GM12865 (cell line): ENCODE measurements at regions not wholly inside any gene's neighbourhood (a gene's known extent, or its start where the extent isn't known, plus 50 kb on each side); places are given as distances from the start of the nearest gene placed in this dataset.

Experiments used
- DNase-seq: peaks from one replicate; pipeline ENCODE4 v3.0.0; 2010; ENCODE audit warnings: low read depth
- H3K4me3 ChIP-seq: 2 replicates; pipeline ENCODE4 v1.5.1; 2011; ENCODE audit warnings: mild to moderate bottlenecking, low read depth, low read length, control low read depth
- CTCF ChIP-seq: IDR thresholded peaks from 2 replicates; pipeline ENCODE4 v1.5.1; 2011; ENCODE audit warnings: low read length, control low read depth, low read depth, inconsistent platforms; ENCODE audit not compliant: insufficient read depth; ENCODE audit errors: missing control alignments

- no peak overlapping the region for H3K4me3 ChIP-seq
- DNase-seq: peak; percentile 20
- no peak for TF ChIP-seq CTCF
Observed at GRCh38 chr1:187336441-187337168, 507.9 kb downstream of the PLA2G4A start.

GRCh38 chr1:187338762-187339412, 510.1 kb downstream of the PLA2G4A start:
- H3K4me3 ChIP-seq: no peak overlapping the region
- TF ChIP-seq CTCF: no peak
- DNase-seq: peak; percentile 7

GRCh38 chr1:187342495-187342894, 513.7 kb downstream of the PLA2G4A start:
- DNase-seq: no peak
- H3K4me3 ChIP-seq: no peak overlapping the region
- no peak for TF ChIP-seq CTCF

- no peak for TF ChIP-seq CTCF
Observed at GRCh38 chr1:187374082-187374481, 545.3 kb downstream of the PLA2G4A start.

GRCh38 chr1:187374742-187375141, 546.0 kb downstream of the PLA2G4A start:
- DNase-seq: no peak

More at GRCh38 chr1:187374082-187374481, 545.3 kb downstream of the PLA2G4A start:
- no peak for DNase-seq
- H3K4me3 ChIP-seq: no peak overlapping the region

GRCh38 chr1:187383366-187383765, 554.6 kb downstream of the PLA2G4A start:
- TF ChIP-seq CTCF: no peak
- DNase-seq: no peak
- no peak overlapping the region for H3K4me3 ChIP-seq

More at GRCh38 chr1:187374742-187375141, 546.0 kb downstream of the PLA2G4A start:
- no peak for TF ChIP-seq CTCF
- H3K4me3 ChIP-seq: no peak overlapping the region
